GM19455 (cell line): ENCODE measurements at regions not wholly inside any gene's neighbourhood (a gene's known extent, or its start where the extent isn't known, plus 50 kb on each side); places are given as distances from the start of the nearest gene placed in this dataset.

Experiments
- ATAC-seq: cut with Tn5 transposase; IDR thresholded peaks from one replicate; pipeline ENCODE4 v1.9.1; 2021; ENCODE audit not compliant: unreplicated experiment

DNA sequence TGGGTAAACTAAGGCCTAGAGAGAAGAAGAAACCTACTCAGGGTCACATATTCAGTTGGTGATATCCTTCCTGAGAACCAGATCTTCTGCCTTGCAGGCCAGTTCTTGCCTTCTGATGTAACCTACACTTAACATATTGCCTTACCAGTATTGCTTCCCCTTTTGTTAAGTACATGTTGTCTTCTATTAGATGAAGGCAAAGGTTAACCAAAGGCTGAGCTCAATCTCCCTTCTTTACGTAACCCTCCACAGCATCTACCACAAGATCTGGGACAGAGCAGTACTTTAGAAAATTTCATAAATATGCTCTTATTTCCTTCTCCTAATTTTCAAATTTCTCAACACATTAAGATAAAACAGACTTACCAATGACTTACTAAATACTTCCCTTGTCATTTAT is 474.4 kb downstream of the SH2D1A start:
- no peak for ATAC-seq

DNA sequence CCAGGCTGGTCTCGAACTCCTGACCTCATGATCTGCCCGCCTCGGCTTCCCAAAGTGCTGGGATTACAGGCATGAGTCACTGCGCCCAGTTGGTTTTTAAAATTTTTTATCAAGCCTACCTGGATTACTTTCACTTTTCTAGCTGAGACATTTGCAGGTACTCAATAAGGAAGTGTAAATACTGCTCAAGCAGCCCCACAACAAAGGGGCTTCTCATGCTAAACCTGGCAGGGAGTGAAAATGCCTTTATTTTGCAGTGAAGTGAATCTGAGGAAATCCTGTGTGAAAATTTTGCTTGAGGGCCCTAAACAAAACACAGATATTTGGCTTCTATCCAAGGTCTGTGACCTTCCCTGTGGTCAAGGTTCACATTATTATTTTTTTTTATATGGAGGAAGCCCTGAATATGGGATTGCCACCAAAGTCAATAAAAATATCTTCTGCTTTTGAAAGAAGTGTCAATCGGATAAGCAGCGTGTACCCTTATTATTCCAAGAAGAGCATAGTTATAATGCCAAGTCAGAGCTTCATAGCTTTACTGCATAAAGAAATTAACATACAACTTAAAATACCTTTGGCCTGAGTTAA is 481.0 kb downstream of the SH2D1A start:
- no peak for ATAC-seq

DNA sequence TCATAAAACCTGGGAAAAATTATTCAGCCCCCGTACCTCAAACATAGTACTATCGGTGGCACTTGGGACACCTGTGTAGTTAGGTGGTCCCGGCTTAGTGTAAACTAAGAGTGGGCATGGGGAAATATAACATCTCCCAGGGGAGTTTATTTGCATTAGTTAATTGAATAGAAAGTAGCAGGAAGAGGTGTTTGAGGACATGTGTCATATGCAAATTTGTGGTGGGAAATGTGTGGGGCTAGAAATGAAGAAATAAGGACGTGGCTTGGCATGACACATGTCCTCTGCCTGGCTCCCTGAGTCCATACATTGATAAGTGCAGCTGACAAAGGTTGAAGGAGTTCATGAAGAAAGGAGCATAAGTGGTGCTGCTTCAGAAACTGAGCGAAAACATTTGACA is 483.6 kb downstream of the SH2D1A start:
- no peak for ATAC-seq

- no peak for ATAC-seq
Measured at GRCh38 chrX:124836786-124837185, 482.9 kb upstream of the TEX13C start.

- no peak for ATAC-seq
Measured at GRCh38 chrX:124842205-124842604, 477.5 kb upstream of the TEX13C start.

GRCh38 chrX:124860736-124861135 is 458.9 kb upstream of the TEX13C start:
- no peak for ATAC-seq

GRCh38 chrX:124862301-124862700 is 457.4 kb upstream of the TEX13C start:
- ATAC-seq: no peak

DNA sequence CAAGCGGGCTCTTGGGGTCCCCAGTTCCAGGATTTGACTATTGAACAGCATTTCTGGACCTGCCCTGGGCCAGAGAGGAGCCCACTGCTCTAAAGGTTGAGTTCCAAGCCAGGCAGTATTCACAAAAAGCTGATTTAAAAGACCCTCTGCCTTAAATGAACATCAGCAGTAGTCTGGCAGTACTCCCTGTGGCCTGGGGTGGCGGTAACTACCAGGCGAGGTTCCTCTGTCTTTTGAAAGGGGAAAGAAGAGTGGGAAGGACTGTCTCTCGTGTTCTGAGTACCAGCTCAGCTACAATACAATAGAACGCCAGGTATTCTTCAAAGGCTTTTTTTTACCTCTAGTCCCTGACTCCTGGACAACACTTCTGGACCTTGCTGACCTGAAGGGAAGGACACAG is 456.4 kb upstream of the TEX13C start:
- no peak for ATAC-seq

DNA sequence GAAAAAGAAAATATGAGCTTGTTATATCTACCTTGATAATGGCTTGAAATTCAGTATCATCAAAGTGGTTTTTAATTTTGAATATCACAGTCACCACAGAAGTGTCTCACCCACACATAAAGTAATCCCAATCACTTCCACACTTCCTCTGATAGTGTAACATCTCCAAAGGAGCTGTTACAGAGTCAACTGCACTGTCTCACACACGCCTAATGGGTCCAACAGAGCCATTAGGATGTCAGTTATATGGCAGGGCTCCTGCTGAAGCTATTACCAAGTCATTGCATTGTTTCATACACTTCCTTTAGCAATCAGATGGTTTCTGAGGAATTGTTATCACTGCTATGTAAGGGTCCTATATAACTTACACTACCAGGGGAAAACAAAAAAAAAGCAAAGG is 432.1 kb upstream of the TEX13C start:
- ATAC-seq: no peak

DNA sequence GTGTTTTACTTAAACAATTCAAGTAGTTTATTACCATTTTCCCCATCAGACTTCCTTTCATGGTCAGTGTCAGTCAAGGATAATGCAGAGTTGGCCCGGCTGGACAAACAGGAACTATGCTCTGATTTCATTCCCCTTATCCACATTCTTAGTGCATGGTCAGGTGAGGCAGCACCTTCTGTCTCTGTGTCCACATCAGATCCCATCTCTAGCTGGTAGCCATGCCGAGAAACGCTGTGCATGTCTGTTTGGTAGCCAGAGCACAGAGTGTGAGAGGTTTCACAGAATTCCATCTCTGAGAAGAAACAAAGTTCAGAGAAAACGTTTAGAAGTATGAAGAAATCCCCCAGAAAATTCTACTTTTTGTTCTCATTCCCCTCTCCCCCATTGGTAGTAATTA is 423.7 kb upstream of the TEX13C start:
- ATAC-seq: no peak

GRCh38 chrX:124902953-124903352 is 416.7 kb upstream of the TEX13C start:
- no peak for ATAC-seq

DNA sequence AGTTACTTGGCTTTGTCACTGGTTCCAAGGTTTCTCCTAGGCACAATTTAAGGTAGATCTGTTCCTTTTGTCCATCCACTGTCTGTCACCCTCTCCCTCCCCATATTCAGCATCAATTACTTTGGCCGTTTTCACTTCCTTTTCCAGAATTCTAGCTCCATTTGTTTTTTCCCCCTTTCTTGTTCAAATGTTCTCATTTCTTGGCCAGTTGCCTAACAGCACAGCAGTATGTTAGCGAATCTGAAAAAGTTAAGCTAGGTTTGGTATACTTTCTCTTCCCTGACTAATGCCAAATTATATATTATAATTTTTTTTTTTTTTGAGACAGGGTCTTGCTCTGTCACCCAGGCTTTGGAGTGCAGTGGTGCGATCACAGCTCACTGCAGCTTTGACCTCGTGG is 409.1 kb upstream of the TEX13C start:
- no peak for ATAC-seq

DNA sequence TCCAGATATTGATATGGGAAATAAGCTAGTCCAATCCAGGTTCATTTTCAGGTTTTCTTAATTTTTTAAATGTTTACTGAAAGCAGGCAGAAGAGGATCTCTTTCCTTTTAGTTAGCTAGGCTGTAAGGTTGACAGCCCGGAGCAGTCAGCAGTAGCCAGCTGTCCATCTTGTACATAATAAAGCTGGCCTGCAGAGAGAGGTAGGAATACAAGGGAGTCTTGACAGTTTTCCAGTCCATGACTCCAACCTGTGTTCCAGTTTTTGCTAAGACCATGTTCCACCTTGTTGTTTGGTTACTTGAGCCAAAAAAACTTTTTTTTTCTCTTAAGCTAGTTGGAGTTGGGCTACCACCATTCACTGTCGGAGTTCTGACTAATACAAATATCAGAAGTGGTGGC is 402.7 kb upstream of the TEX13C start:
- ATAC-seq: no peak

GRCh38 chrX:124925681-124926080 is 394.0 kb upstream of the TEX13C start:
- no peak for ATAC-seq

DNA sequence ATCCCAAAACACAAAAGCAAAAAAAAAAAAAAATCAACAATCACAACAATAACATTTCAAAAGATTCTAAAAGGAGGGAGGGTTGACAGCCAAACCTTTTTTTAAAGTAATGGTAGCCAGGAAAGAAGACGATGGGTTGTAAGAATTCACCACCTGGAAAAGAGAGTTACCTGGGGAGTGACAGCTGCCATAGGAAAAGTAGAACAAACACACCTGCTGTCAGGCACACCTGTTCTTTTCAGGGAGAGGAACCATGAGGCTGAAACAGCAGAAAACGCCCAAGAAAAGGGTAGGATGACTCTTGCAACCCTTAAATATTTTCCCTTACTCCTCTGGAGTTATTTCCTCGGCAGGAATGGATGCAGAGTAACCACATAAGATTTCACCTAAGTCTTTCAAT is 388.4 kb upstream of the TEX13C start:
- no peak for ATAC-seq

DNA sequence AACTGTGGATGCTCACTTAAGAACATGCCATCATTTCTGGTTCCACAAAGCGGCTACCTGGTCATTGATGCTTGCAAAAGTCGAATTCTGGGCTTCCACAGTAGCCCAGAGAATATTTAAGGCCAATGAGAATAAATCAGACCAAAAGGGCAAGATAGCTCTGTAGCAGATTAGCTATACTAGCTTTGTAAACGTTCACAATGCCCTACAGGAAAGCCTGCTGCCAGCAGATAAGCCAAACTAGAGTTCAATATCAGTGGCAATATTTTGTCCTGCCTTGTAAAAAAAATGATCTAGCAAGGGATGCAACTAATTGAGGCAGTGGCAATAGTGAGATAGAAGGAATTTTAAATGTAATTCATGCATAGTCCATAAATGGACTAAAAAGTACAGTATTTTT is 387.7 kb upstream of the TEX13C start:
- ATAC-seq: no peak

- no peak for ATAC-seq
Measured at GRCh38 chrX:124938715-124939114, 381.0 kb upstream of the TEX13C start.

DNA sequence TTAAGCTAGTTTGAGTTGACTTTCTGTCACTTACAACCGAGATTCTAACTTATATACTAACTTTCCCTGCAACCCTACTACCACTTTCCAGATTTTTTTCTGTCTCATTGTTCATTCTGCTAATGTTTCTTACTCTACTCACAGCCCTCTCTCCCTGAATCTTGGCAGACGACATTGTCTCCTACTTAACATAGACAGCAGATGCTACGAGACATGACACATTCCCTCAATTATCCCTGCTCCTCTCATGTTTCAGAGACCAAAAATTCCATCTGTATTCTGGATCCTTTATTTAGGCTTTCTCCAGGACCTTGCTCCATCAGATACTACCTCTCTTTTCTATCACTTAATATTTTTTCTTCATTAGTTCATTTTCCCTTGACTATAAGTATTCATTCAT is 379.1 kb upstream of the TEX13C start:
- ATAC-seq: no peak

DNA sequence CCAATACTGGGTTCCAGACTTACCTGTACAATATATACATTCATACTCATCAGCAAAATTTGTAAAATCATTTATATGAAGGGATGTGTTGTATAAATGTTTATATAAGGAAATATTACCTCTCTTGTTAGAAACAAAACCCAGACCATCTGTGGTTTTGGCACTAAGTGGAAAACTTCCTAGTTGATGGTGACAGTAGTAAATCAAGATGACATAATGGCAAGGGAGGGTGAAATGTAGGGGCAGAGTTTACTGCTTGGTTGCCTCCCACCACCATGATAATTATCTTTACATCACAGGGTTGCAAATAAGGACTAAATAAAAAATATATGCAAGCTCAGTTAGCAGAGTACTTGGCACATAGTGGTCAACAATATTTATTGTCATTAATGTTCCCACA is 365.3 kb upstream of the TEX13C start:
- ATAC-seq: no peak

DNA sequence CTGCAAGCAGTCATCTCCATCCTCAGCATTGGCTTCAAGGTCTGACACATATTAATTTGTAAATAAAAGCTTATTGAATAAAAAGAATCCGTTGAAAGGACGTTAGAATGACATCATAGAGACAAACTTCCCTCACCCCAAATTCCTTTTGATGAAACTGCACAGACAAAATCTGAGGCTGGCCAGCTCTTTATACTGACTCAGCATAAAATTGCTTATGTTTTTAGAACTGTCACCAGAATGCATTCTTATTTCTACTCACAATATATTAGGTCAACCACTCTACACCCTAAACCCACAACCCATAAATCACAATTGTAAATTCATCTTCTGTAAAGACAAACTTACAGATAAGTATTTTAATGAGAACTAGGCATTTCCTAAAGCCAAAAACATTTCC is 359.2 kb upstream of the TEX13C start:
- no peak for ATAC-seq

DNA sequence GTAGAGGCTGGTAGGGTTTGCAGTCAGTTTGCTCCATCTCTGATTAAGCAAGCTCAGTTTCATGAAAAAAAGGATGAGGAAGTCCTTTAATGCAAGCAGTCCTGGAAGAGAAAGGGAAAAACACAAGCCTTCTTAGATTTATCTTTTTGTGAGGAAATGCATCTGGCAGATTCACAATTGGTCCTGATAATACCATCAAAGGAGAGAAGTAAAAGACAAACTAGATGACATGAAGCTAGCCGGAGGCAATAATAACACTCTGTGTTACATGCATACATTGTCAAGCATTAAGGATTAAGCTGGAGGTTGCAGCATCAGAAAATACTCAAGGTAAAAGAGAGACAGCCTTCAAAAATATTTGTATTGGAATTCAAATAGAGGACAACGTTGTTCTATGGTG is 356.0 kb upstream of the TEX13C start, which contains the start of gene TENM1:
TENM1 (minus strand) TSS at position 101 of the 400 bp plus-strand sequence.
- ATAC-seq: no peak

DNA sequence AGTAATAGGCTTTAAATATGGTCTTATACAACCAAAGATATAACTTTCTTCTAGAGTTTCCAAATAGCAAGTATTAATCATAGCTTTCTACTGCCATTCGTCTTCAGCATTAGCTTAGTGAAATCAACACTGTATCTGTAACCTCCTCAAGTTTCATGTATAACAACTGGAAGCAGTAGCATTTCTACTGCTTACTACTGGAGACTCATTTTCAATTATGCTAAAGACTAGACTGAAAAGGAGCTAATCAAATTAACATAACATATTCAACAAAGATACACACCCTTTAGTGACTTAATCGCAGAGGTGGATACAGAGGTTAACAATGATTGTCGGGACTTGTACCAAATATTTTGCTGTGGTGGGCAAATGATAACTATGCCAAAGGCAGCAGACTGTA is 344.2 kb upstream of the TEX13C start:
- no peak for ATAC-seq

- no peak for ATAC-seq
Measured at GRCh38 chrX:124981420-124981819, 338.3 kb upstream of the TEX13C start.
